ENCODE measurements at regions not wholly inside any gene's neighbourhood (a gene's known extent, or its start where the extent isn't known, plus 50 kb on each side); places are given as distances from the start of the nearest gene placed in this dataset.

DNA sequence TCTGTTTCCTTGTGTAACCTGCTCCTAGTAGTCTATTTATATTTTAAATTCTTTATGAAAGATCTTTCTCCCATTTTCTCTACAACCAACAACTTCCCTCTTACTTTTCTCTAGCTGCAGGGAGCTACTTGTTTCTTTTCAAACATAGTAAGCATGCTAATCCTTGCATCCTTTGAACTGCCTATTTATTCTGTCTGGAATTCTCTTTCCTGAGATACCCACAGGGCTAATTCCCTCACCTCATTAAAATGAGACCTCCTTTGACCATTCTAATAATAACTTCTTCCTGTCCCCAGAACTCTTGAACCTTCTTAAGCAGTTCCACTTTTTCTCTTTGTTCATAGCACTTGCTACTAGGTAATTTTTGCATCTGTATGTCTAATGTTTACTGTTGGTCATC is 620.6 kb upstream of the CDH18 start:
- TF ChIP-seq, protein P1, sequence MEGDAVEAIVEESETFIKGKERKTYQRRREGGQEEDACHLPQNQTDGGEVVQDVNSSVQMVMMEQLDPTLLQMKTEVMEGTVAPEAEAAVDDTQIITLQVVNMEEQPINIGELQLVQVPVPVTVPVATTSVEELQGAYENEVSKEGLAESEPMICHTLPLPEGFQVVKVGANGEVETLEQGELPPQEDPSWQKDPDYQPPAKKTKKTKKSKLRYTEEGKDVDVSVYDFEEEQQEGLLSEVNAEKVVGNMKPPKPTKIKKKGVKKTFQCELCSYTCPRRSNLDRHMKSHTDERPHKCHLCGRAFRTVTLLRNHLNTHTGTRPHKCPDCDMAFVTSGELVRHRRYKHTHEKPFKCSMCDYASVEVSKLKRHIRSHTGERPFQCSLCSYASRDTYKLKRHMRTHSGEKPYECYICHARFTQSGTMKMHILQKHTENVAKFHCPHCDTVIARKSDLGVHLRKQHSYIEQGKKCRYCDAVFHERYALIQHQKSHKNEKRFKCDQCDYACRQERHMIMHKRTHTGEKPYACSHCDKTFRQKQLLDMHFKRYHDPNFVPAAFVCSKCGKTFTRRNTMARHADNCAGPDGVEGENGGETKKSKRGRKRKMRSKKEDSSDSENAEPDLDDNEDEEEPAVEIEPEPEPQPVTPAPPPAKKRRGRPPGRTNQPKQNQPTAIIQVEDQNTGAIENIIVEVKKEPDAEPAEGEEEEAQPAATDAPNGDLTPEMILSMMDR (conservative IDR thresholded peaks at IDR 0.05 in 1 of 2, IDR thresholded peaks at IDR 0.05 in 1 of 2; ENCODE audit: low read depth in 1 of 2, low read length in 2 of 2), result no peak
- no peak for TF ChIP-seq EZH2 (IDR thresholded peaks at IDR 0.05; ENCODE audit: low read length, missing control alignments)

All from fibroblast of lung (primary cell).